ENCODE measurements at regions not wholly inside any gene's neighbourhood (a gene's known extent, or its start where the extent isn't known, plus 50 kb on each side); places are given as distances from the start of the nearest gene placed in this dataset.

GRCh38 chr21:38611277-38611676 lies 113.0 kb upstream of the ERG start:
- H3K9me3 ChIP-seq, result no peaks in the 10 kb centered on the region
- no peak overlapping the region for H3K27ac ChIP-seq
- intact Hi-C loops (cut with DNase I), result no loop called here
- H3K4me3 ChIP-seq, result no peak overlapping the region
- no peaks in the 10 kb centered on the region for H3K27me3 ChIP-seq
- TF ChIP-seq CTCF (IDR thresholded peaks at IDR 0.05), result no peak
- no peak for TF ChIP-seq POLR2A (IDR thresholded peaks at IDR 0.05)
- H3K4me1 ChIP-seq, result no peaks in the 10 kb centered on the region
- WGBS, 2 donors, result 85 to 88% methylated on average over 7 to 8 of the region's 8 CpGs
- no peaks in the 10 kb centered on the region for H3K36me3 ChIP-seq
- DNase-seq, result no peak

- Histone ChIP-seq H3K27me3 (no peaks in the 10 kb centered on the region), H3K9me3 (no peaks in the 10 kb centered on the region), H3K4me3 (no peak overlapping the region), H3K4me1 (no peaks in the 10 kb centered on the region), H3K27ac (no peak overlapping the region), H3K36me3 (no peaks in the 10 kb centered on the region)
- intact Hi-C loops (cut with DNase I), result no loop called here
- TF ChIP-seq CTCF (IDR thresholded peaks at IDR 0.05) (no peak), POLR2A (IDR thresholded peaks at IDR 0.05) (no peak)
- no peak for DNase-seq
- WGBS, 2 donors, result 80 to 100% methylated on average over 3 to 4 of the region's 6 CpGs
These were observed 115.4 kb upstream of the ERG start for GRCh38 chr21:38613686-38614085.

GRCh38 chr21:38614558-38614957 lies 116.3 kb upstream of the ERG start:
- no peaks in the 10 kb centered on the region for H3K9me3 ChIP-seq
- H3K36me3 ChIP-seq, result no peaks in the 10 kb centered on the region
- intact Hi-C loops (cut with DNase I), result no loop called here
- no peak overlapping the region for H3K27ac ChIP-seq
- peaks cover 0 to 5% (median 3%) of the 10 kb centered on the region in 3 donors for H3K4me1 ChIP-seq
- no peak overlapping the region for H3K4me3 ChIP-seq
- WGBS, 2 donors, result 83 to 94% methylated on average over 5 of the region's 5 CpGs
- no peaks in the 10 kb centered on the region for H3K27me3 ChIP-seq
- no peak for TF ChIP-seq CTCF (IDR thresholded peaks at IDR 0.05)
- TF ChIP-seq POLR2A (IDR thresholded peaks at IDR 0.05), result no peak
- DNase-seq, result no peak

GRCh38 chr21:38619480-38619879 lies 121.2 kb upstream of the ERG start:
- H3K9me3 ChIP-seq, result no peaks in the 10 kb centered on the region
- DNase-seq, result no peak
- H3K4me1 ChIP-seq, result peaks cover 0 to 18% (median 11%) of the 10 kb centered on the region in 3 donors
- 63 to 68% methylated on average over 2 of the region's 2 CpGs for WGBS, 2 donors
- intact Hi-C loops (cut with DNase I), result no loop called here
- H3K27ac ChIP-seq, result peak overlapping the region in 1 of 4 donors; percentile 18
- TF ChIP-seq CTCF (IDR thresholded peaks at IDR 0.05) (no peak), POLR2A (IDR thresholded peaks at IDR 0.05) (no peak)
- no peak overlapping the region for H3K4me3 ChIP-seq
- H3K27me3 ChIP-seq, result no peaks in the 10 kb centered on the region
- no peaks in the 10 kb centered on the region for H3K36me3 ChIP-seq

GRCh38 chr21:38619992-38620479 lies 121.8 kb upstream of the ERG start:
- no peaks in the 10 kb centered on the region for H3K36me3 ChIP-seq
- no peaks in the 10 kb centered on the region for H3K27me3 ChIP-seq
- intact Hi-C loops (cut with DNase I), result no loop called here
- no peaks in the 10 kb centered on the region for H3K9me3 ChIP-seq
- TF ChIP-seq CTCF (IDR thresholded peaks at IDR 0.05), result no peak
- WGBS, 2 donors, result 23 to 31% methylated on average over 8 of the region's 9 CpGs
- no peak for DNase-seq
- no peak overlapping the region for H3K4me3 ChIP-seq
- peaks cover 0 to 18% (median 11%) of the 10 kb centered on the region in 3 donors for H3K4me1 ChIP-seq
- H3K27ac ChIP-seq, result peak overlapping the region in 1 of 4 donors; percentile 18
